ENCODE measurements at regions not wholly inside any gene's neighbourhood (a gene's known extent, or its start where the extent isn't known, plus 50 kb on each side); places are given as distances from the start of the nearest gene placed in this dataset.

DNA sequence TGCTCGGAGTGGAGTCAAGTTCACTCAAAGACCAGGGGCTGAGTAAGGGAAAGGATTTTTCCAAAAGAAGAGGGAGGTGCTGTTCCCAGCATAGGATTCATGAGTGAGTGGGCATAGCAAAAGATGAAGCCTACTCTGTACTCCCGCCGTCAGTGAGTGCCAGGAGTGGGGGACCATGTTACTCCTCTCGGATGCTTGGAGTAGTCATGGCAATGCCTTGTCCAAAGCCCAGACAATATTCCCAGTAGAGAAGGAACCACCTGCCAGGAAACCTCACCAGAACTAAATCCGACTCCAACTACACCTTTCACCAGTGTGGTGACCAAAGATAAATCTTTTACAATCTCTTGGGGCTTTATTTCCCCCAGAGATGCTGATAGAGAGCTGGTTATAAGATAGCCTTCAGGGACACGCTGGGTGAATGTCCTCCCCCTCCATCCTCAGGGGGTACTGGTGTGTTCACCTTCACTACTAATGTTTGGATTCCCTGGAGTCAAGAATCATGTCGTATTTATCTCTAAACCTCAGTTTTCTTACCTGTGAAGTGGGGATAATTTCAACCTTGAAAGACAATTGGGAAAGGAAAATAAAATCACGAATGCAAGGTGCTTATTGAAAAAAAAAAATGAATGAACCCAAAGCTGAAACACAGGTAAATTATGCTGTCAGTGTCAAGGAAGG, 165.2 kb downstream of the NSG2 start:
- TF ChIP-seq, protein P1, sequence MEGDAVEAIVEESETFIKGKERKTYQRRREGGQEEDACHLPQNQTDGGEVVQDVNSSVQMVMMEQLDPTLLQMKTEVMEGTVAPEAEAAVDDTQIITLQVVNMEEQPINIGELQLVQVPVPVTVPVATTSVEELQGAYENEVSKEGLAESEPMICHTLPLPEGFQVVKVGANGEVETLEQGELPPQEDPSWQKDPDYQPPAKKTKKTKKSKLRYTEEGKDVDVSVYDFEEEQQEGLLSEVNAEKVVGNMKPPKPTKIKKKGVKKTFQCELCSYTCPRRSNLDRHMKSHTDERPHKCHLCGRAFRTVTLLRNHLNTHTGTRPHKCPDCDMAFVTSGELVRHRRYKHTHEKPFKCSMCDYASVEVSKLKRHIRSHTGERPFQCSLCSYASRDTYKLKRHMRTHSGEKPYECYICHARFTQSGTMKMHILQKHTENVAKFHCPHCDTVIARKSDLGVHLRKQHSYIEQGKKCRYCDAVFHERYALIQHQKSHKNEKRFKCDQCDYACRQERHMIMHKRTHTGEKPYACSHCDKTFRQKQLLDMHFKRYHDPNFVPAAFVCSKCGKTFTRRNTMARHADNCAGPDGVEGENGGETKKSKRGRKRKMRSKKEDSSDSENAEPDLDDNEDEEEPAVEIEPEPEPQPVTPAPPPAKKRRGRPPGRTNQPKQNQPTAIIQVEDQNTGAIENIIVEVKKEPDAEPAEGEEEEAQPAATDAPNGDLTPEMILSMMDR (IDR thresholded peaks at IDR 0.05) = no peak
- no peak for TF ChIP-seq POLR2A (IDR thresholded peaks at IDR 0.05)
- TF ChIP-seq POLR2AphosphoS5 (IDR thresholded peaks at IDR 0.05) = no peak
